Tibial nerve (tissue), 3 donors: ENCODE measurements at regions not wholly inside any gene's neighbourhood (a gene's known extent, or its start where the extent isn't known, plus 50 kb on each side); places are given as distances from the start of the nearest gene placed in this dataset.
"Not testable (repeated sequence)": the region's sequence is repeated elsewhere in the genome, so short reads cannot be mapped to it uniquely, and the experiment has no call there.

Experiments
- CTCF ChIP-seq, 5 experiments: fragments of 200-600 bp in 3 of 5; fragments of 450-650 bp in 2 of 5; sonication (generic) in 3 of 5; IDR thresholded peaks; one replicate each; pipeline ENCODE4 v1.5.1; 2016 to 2019; ENCODE audit warnings: antibody characterized with exemption in 5 of 5, mild to moderate bottlenecking in 3 of 5, moderate library complexity in 2 of 5
- POLR2A ChIP-seq, 2 donors: fragments of 450-650 bp; IDR thresholded peaks; one replicate each; pipeline ENCODE4 v1.6.1; 2017; ENCODE audit warnings: antibody characterized with exemption in 2 of 2, mild to moderate bottlenecking in 2 of 2, moderate library complexity in 2 of 2

GRCh38 chr21:9752028-9752427 is 769.4 kb upstream of the TPTE start:
- TF ChIP-seq CTCF, POLR2A (IDR thresholded peaks at IDR 0.05): not testable (repeated sequence)
